Panc1 (cell line): ENCODE measurements at regions not wholly inside any gene's neighbourhood (a gene's known extent, or its start where the extent isn't known, plus 50 kb on each side); places are given as distances from the start of the nearest gene placed in this dataset.

Experiments used
- POLR2AphosphoS5 ChIP-seq: IDR thresholded peaks from 2 replicates; pipeline ENCODE4 v1.6.1; 2012; ENCODE audit warnings: mild to moderate bottlenecking, low read depth, low read length, moderate library complexity
- TF ChIP-seq, protein P1 (sequence below): fragments of 450-650 bp; IDR thresholded peaks from 2 replicates; pipeline ENCODE4 v1.5.1; 2017; ENCODE audit warnings: mild to moderate bottlenecking

DNA sequence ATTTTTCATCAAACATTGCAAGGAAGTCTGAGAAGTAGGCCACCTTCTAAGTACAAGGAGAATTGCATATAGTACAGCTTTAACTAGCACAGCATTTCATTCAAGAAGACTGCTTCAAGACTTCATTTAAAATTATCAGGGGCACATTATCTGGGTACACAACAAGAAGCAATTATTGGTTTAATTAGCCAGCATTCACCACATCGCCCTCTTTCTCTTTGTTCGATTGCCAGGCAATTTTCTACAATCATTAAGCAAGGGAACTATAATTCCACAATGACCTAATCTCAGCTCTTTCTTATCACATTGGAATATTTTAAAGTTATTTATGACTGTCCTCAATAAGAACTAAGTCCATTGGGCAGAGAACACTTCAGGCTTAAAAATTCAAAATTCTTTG lies 1347.1 kb upstream of the PABPC4L start:
- TF ChIP-seq POLR2AphosphoS5, result no peak
- TF ChIP-seq, protein P1, sequence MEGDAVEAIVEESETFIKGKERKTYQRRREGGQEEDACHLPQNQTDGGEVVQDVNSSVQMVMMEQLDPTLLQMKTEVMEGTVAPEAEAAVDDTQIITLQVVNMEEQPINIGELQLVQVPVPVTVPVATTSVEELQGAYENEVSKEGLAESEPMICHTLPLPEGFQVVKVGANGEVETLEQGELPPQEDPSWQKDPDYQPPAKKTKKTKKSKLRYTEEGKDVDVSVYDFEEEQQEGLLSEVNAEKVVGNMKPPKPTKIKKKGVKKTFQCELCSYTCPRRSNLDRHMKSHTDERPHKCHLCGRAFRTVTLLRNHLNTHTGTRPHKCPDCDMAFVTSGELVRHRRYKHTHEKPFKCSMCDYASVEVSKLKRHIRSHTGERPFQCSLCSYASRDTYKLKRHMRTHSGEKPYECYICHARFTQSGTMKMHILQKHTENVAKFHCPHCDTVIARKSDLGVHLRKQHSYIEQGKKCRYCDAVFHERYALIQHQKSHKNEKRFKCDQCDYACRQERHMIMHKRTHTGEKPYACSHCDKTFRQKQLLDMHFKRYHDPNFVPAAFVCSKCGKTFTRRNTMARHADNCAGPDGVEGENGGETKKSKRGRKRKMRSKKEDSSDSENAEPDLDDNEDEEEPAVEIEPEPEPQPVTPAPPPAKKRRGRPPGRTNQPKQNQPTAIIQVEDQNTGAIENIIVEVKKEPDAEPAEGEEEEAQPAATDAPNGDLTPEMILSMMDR, result no peak
